H9 (cell line): ENCODE measurements at regions not wholly inside any gene's neighbourhood (a gene's known extent, or its start where the extent isn't known, plus 50 kb on each side); places are given as distances from the start of the nearest gene placed in this dataset.

Source experiments
- DNase-seq: peaks from one replicate; pipeline ENCODE4 v3.0.0-alpha.2; 2017
- H2AFZ ChIP-seq: one replicate; pipeline ENCODE4 v1.6.1; 2013; ENCODE audit warnings: mild to moderate bottlenecking, low read length, control low read depth, moderate library complexity
- H2AK5ac ChIP-seq: 2 replicates; pipeline ENCODE4 v1.6.1; 2013; ENCODE audit warnings: low read length, control low read depth, mixed read lengths; ENCODE audit not compliant: insufficient read length
- H2BK120ac ChIP-seq: one replicate; pipeline ENCODE4 v1.6.1; 2013; ENCODE audit warnings: low read depth, mild to moderate bottlenecking, low read length, control low read depth, inconsistent platforms; ENCODE audit not compliant: poor library complexity, severe bottlenecking
- H2BK12ac ChIP-seq: 2 replicates; pipeline ENCODE4 v1.6.1; 2013; ENCODE audit warnings: low read length, control low read depth, mixed read lengths, low read depth; ENCODE audit not compliant: insufficient read length
- H2BK15ac ChIP-seq: 2 replicates; pipeline ENCODE4 v1.6.1; 2013; ENCODE audit warnings: low read depth, low read length, control low read depth
- H2BK20ac ChIP-seq: one replicate; pipeline ENCODE4 v1.6.1; 2013; ENCODE audit warnings: low read depth, mild to moderate bottlenecking, low read length, control low read depth, inconsistent platforms; ENCODE audit not compliant: poor library complexity, severe bottlenecking
- H2BK5ac ChIP-seq: 2 replicates; pipeline ENCODE4 v1.6.1; 2013; ENCODE audit warnings: low read length, control low read depth, mixed read lengths; ENCODE audit not compliant: insufficient read length
- H3K14ac ChIP-seq: 2 replicates; pipeline ENCODE4 v1.6.1; 2013; ENCODE audit warnings: low read length, control low read depth; ENCODE audit not compliant: insufficient read depth
- H3K18ac ChIP-seq: 2 replicates; pipeline ENCODE4 v1.6.1; 2013; ENCODE audit warnings: low read depth, mild to moderate bottlenecking, mixed read lengths, low read length, control low read depth; ENCODE audit not compliant: insufficient read length
- H3K23ac ChIP-seq: 2 replicates; pipeline ENCODE4 v1.6.1; 2013; ENCODE audit warnings: low read length, control low read depth, mixed read lengths, low read depth; ENCODE audit not compliant: insufficient read length
- H3K23me2 ChIP-seq: 2 replicates; pipeline ENCODE4 v1.6.1; 2013; ENCODE audit warnings: low read depth, mild to moderate bottlenecking, mixed read lengths, low read length, control low read depth; ENCODE audit not compliant: insufficient read length, poor library complexity, severe bottlenecking
- H3K27ac ChIP-seq: 2 replicates; pipeline ENCODE4 v1.5.1; 2013; ENCODE audit warnings: low read length, control low read depth, mixed read lengths, low read depth; ENCODE audit not compliant: insufficient read length
- H3K27me3 ChIP-seq: 2 replicates; pipeline ENCODE4 v1.6.1; 2013; ENCODE audit warnings: low read length, control low read depth, inconsistent platforms; ENCODE audit not compliant: insufficient read depth
- H3K4ac ChIP-seq: 2 replicates; pipeline ENCODE4 v1.6.1; 2013; ENCODE audit warnings: low read depth, mild to moderate bottlenecking, control low read depth, inconsistent platforms, low read length, moderate library complexity
- H3K4me1 ChIP-seq: 2 replicates; pipeline ENCODE4 v1.6.1; 2013; ENCODE audit warnings: low read length, control low read depth, inconsistent platforms; ENCODE audit not compliant: insufficient read depth
- H3K4me2 ChIP-seq: 2 replicates; pipeline ENCODE4 v1.6.1; 2013; ENCODE audit warnings: low read length, control low read depth, mixed read lengths; ENCODE audit not compliant: insufficient read length, insufficient read depth
- H3K56ac ChIP-seq: 2 replicates; pipeline ENCODE4 v1.6.1; 2013; ENCODE audit warnings: low read depth, mild to moderate bottlenecking, mixed read lengths, low read length, control low read depth; ENCODE audit not compliant: insufficient read length
- H3K79me1 ChIP-seq: 2 replicates; pipeline ENCODE4 v1.6.1; 2013; ENCODE audit warnings: low read depth, mild to moderate bottlenecking, moderate library complexity, low read length, control low read depth, inconsistent platforms; ENCODE audit not compliant: insufficient read depth, poor library complexity, severe bottlenecking
- H3K79me2 ChIP-seq: 2 replicates; pipeline ENCODE4 v1.6.1; 2013; ENCODE audit warnings: low read length, control low read depth, inconsistent platforms; ENCODE audit not compliant: insufficient read depth
- H3K9ac ChIP-seq: 2 replicates; pipeline ENCODE4 v1.6.1; 2013; ENCODE audit warnings: low read length, control low read depth, mixed read lengths; ENCODE audit not compliant: insufficient read length; ENCODE audit errors: extremely low read depth
- H3K9me3 ChIP-seq: one replicate; pipeline ENCODE4 v1.6.1; 2013; ENCODE audit warnings: low read depth, low read length, inconsistent platforms; ENCODE audit not compliant: control insufficient read depth
- H3T11ph ChIP-seq: one replicate; pipeline ENCODE4 v1.6.1; 2013; ENCODE audit warnings: mild to moderate bottlenecking, low read length, control low read depth, inconsistent platforms
- H4K20me1 ChIP-seq: one replicate; pipeline ENCODE4 v1.6.1; 2013; ENCODE audit not compliant: control insufficient read depth, insufficient read length, insufficient read depth
- H4K5ac ChIP-seq: 2 replicates; pipeline ENCODE4 v1.6.1; 2013; ENCODE audit warnings: low read depth, mild to moderate bottlenecking, mixed read lengths, low read length, control low read depth; ENCODE audit not compliant: insufficient read length
- H4K8ac ChIP-seq: replicated peaks from 2 replicates; pipeline ENCODE4 v1.6.1; 2013; ENCODE audit warnings: low read length, control low read depth, mixed read lengths, low read depth; ENCODE audit not compliant: insufficient read length
- H4K91ac ChIP-seq: 2 replicates; pipeline ENCODE4 v1.6.1; 2013; ENCODE audit warnings: low read depth, mild to moderate bottlenecking, moderate library complexity, mixed read lengths, low read length, control low read depth; ENCODE audit not compliant: insufficient read length
- H3K27ac Mint-ChIP-seq, 3 experiments: 2 replicates in 2 of 3; 3 replicates in 1 of 3; pipeline ENCODE4 v1.8.0; 2020 to 2021; ENCODE audit warnings: mixed read lengths in 3 of 3, mild to moderate bottlenecking in 1 of 3, moderate library complexity in 1 of 3
- H3K27me3 Mint-ChIP-seq: 2 replicates; pipeline ENCODE4 v1.8.0; 2021; ENCODE audit warnings: low read depth, mild to moderate bottlenecking, moderate library complexity, mixed read lengths
- H3K36me3 Mint-ChIP-seq, 3 experiments: 2 replicates in 2 of 3; 3 replicates in 1 of 3; pipeline ENCODE4 v1.8.0; 2020 to 2021; ENCODE audit warnings: low read depth in 3 of 3, mixed read lengths in 3 of 3; ENCODE audit not compliant: insufficient read depth in 1 of 3
- H3K4me1 Mint-ChIP-seq, 2 experiments: 2 replicates each; pipeline ENCODE4 v1.8.0; 2020; ENCODE audit warnings: mixed read lengths in 2 of 2
- H3K4me3 Mint-ChIP-seq, 2 experiments: 2 replicates in 1 of 2; 3 replicates in 1 of 2; pipeline ENCODE4 v1.8.0; 2020 to 2021; ENCODE audit warnings: mild to moderate bottlenecking in 2 of 2, mixed read lengths in 2 of 2, moderate library complexity in 1 of 2
- H3K9me3 Mint-ChIP-seq, 2 experiments: 2 replicates in 1 of 2; 3 replicates in 1 of 2; pipeline ENCODE4 v1.8.0; 2020; ENCODE audit warnings: mild to moderate bottlenecking in 2 of 2, mixed read lengths in 2 of 2, moderate library complexity in 1 of 2
- WGBS: extraction: QIAGEN DNeasy Blood & Tissue Kit; methylation state at CpG from one replicate; pipeline ENCODE4 v1.1.7; 2013; ENCODE audit warnings: missing lambda C conversion rate, low lambda C conversion rate, mixed read lengths; ENCODE audit not compliant: insufficient read length; ENCODE audit errors: extremely low coverage; 5-methylcytosine and 5-hydroxymethylcytosine counted together
- TF ChIP-seq, protein P1 (sequence below): fragments of 200-600 bp; sonication (generic); conservative IDR thresholded peaks from 3 replicates; pipeline ENCODE4 v1.8.0; 2021; ENCODE audit warnings: antibody characterized with exemption, mild to moderate bottlenecking

GRCh38 chr4:131509521-131509920 is 1639.6 kb upstream of the PCDH10 start:
- Histone ChIP-seq H3K79me2 (no peaks in the 10 kb centered on the region), H3T11ph (no peak overlapping the region), H3K79me1 (no peaks in the 10 kb centered on the region), H2AFZ (no peak overlapping the region), H4K91ac (no peak overlapping the region), H3K9ac (no peak overlapping the region), H3K18ac (no peak overlapping the region), H3K27me3 (no peaks in the 10 kb centered on the region), H4K8ac (no peak overlapping the region), H3K56ac (no peak overlapping the region), H3K9me3 (no peaks in the 10 kb centered on the region), H2BK5ac (no peak overlapping the region), H3K23ac (no peak overlapping the region), H3K4ac (no peak overlapping the region), H3K23me2 (no peaks in the 10 kb centered on the region), H2BK15ac (no peak overlapping the region), H3K4me1 (no peaks in the 10 kb centered on the region), H4K5ac (no peak overlapping the region), H2BK20ac (no peak overlapping the region), H2BK120ac (no peak overlapping the region), H2AK5ac (no peak overlapping the region), H3K14ac (no peak overlapping the region), H2BK12ac (no peak overlapping the region), H3K4me2 (no peak overlapping the region), H3K27ac (no peak overlapping the region), H4K20me1 (no peaks in the 10 kb centered on the region)
- DNase-seq = no peak
- Mint-ChIP-seq H3K27ac (no peak overlapping the region), H3K9me3 (no peaks in the 10 kb centered on the region), H3K27me3 (no peaks in the 10 kb centered on the region), H3K36me3 (no peaks in the 10 kb centered on the region; a peak in 1 of 7 replicates), H3K4me1 (no peaks in the 10 kb centered on the region), H3K4me3 (no peak overlapping the region)
- TF ChIP-seq, protein P1, sequence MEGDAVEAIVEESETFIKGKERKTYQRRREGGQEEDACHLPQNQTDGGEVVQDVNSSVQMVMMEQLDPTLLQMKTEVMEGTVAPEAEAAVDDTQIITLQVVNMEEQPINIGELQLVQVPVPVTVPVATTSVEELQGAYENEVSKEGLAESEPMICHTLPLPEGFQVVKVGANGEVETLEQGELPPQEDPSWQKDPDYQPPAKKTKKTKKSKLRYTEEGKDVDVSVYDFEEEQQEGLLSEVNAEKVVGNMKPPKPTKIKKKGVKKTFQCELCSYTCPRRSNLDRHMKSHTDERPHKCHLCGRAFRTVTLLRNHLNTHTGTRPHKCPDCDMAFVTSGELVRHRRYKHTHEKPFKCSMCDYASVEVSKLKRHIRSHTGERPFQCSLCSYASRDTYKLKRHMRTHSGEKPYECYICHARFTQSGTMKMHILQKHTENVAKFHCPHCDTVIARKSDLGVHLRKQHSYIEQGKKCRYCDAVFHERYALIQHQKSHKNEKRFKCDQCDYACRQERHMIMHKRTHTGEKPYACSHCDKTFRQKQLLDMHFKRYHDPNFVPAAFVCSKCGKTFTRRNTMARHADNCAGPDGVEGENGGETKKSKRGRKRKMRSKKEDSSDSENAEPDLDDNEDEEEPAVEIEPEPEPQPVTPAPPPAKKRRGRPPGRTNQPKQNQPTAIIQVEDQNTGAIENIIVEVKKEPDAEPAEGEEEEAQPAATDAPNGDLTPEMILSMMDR = no peak
- no CpG with 5 or more reads among the region's 3 CpGs for WGBS
